HG03571 (cell line): ENCODE measurements at regions not wholly inside any gene's neighbourhood (a gene's known extent, or its start where the extent isn't known, plus 50 kb on each side); places are given as distances from the start of the nearest gene placed in this dataset.
"Not testable (repeated sequence)": the region's sequence is repeated elsewhere in the genome, so short reads cannot be mapped to it uniquely, and the experiment has no call there.

Experiments used
- ATAC-seq: cut with Tn5 transposase; IDR thresholded peaks from one replicate; pipeline ENCODE4 v1.9.1; 2021; ENCODE audit not compliant: unreplicated experiment

- no peak for ATAC-seq
These were observed 170.3 kb downstream of the VEGFC start for GRCh38 chr4:176622251-176622948.

- not testable (repeated sequence) for ATAC-seq
These were observed 167.6 kb downstream of the VEGFC start for GRCh38 chr4:176624983-176625610.

GRCh38 chr4:176627916-176628315, 164.8 kb downstream of the VEGFC start:
- no peak for ATAC-seq

GRCh38 chr4:176631611-176632010, 161.1 kb downstream of the VEGFC start:
- ATAC-seq, result no peak
